ENCODE measurements at regions not wholly inside any gene's neighbourhood (a gene's known extent, or its start where the extent isn't known, plus 50 kb on each side); places are given as distances from the start of the nearest gene placed in this dataset.

GRCh38 chr10:61001731-61002122 is 57.7 kb upstream of the RHOBTB1 start:
- no peak for TF ChIP-seq CTCF (IDR thresholded peaks at IDR 0.05; ENCODE audit: unreplicated experiment)
- no peaks in the 10 kb centered on the region for H3K27me3 Mint-ChIP-seq (ENCODE audit: unreplicated experiment)
- no TSS peak for BruUV-seq (replicated peaks)
- no peak overlapping the region for H3K27ac Mint-ChIP-seq (ENCODE audit: unreplicated experiment)
- no peaks in the 10 kb centered on the region for H3K9me3 Mint-ChIP-seq (ENCODE audit: low read depth, unreplicated experiment)
- peaks cover 13% of the 10 kb centered on the region for H3K36me3 Mint-ChIP-seq (ENCODE audit: insufficient read depth, unreplicated experiment)
- peaks cover 7% of the 10 kb centered on the region for H3K4me1 Mint-ChIP-seq (ENCODE audit: low read depth, unreplicated experiment)
- intact Hi-C loops (cut with micrococcal nuclease; ENCODE audit: unreplicated experiment): no loop called here
- H3K4me3 Mint-ChIP-seq (ENCODE audit: low read depth, unreplicated experiment): peak overlapping the region; percentile 84
- CTCF ChIA-PET: interaction anchor here (1.0 kb wide), 1 partner anchor 27 kb away, joined by 3 read pairs; no protein-coding TSS in a partner anchor
- no peak for DNase-seq

- no TSS peak for BruUV-seq (replicated peaks)
These were observed 57.1 kb upstream of the RHOBTB1 start for GRCh38 chr10:61000769-61001730.

GRCh38 chr10:60998932-60999331 is 54.9 kb upstream of the RHOBTB1 start:
- Mint-ChIP-seq H3K4me3 (ENCODE audit: low read depth, unreplicated experiment) (no peak overlapping the region), H3K36me3 (ENCODE audit: insufficient read depth, unreplicated experiment) (peaks cover 13% of the 10 kb centered on the region), H3K27me3 (ENCODE audit: unreplicated experiment) (no peaks in the 10 kb centered on the region), H3K4me1 (ENCODE audit: low read depth, unreplicated experiment) (peaks cover 7% of the 10 kb centered on the region), H3K27ac (ENCODE audit: unreplicated experiment) (no peak overlapping the region), H3K9me3 (ENCODE audit: low read depth, unreplicated experiment) (no peaks in the 10 kb centered on the region)
- intact Hi-C loops (cut with micrococcal nuclease; ENCODE audit: unreplicated experiment): no loop called here
- TF ChIP-seq CTCF (IDR thresholded peaks at IDR 0.05; ENCODE audit: unreplicated experiment): no peak
- no TSS peak for BruUV-seq (replicated peaks)
- CTCF ChIA-PET: no interaction called here
- no peak for DNase-seq

More at GRCh38 chr10:61000769-61001730, 57.1 kb upstream of the RHOBTB1 start:
- H3K4me3 Mint-ChIP-seq (ENCODE audit: low read depth, unreplicated experiment): peak overlapping the region; percentile 84
- H3K27me3 Mint-ChIP-seq (ENCODE audit: unreplicated experiment): no peaks in the 10 kb centered on the region
- CTCF ChIA-PET: interaction anchor here (0.6 to 1.0 kb wide), 3 partner anchors 26 to 37 kb away, joined by 3 to 4 read pairs (median 4); no protein-coding TSS in a partner anchor
- intact Hi-C loops (cut with micrococcal nuclease; ENCODE audit: unreplicated experiment): loop anchor here (1.0 kb wide), 1 partner anchor 37 kb away; no protein-coding TSS in a partner anchor
- H3K4me1 Mint-ChIP-seq (ENCODE audit: low read depth, unreplicated experiment): peaks cover 7% of the 10 kb centered on the region
- H3K27ac Mint-ChIP-seq (ENCODE audit: unreplicated experiment): peak overlapping the region; percentile 47
- peaks cover 13% of the 10 kb centered on the region for H3K36me3 Mint-ChIP-seq (ENCODE audit: insufficient read depth, unreplicated experiment)
- no peak for TF ChIP-seq CTCF (IDR thresholded peaks at IDR 0.05; ENCODE audit: unreplicated experiment)
- peak; percentile 65 for DNase-seq
- H3K9me3 Mint-ChIP-seq (ENCODE audit: low read depth, unreplicated experiment): no peaks in the 10 kb centered on the region

GRCh38 chr10:60994128-60994527 is 50.1 kb upstream of the RHOBTB1 start:
- Mint-ChIP-seq H3K4me1 (ENCODE audit: low read depth, unreplicated experiment) (no peaks in the 10 kb centered on the region), H3K9me3 (ENCODE audit: low read depth, unreplicated experiment) (peaks cover 8% of the 10 kb centered on the region), H3K4me3 (ENCODE audit: low read depth, unreplicated experiment) (no peak overlapping the region), H3K36me3 (ENCODE audit: insufficient read depth, unreplicated experiment) (no peaks in the 10 kb centered on the region), H3K27me3 (ENCODE audit: unreplicated experiment) (no peaks in the 10 kb centered on the region), H3K27ac (ENCODE audit: unreplicated experiment) (no peak overlapping the region)
- no TSS peak for BruUV-seq (replicated peaks)
- TF ChIP-seq CTCF (IDR thresholded peaks at IDR 0.05; ENCODE audit: unreplicated experiment): no peak
- CTCF ChIA-PET: interaction anchor here (0.9 kb wide), 1 partner anchor 31 kb away, joined by 4 read pairs; no protein-coding TSS in a partner anchor
- no peak for DNase-seq
- intact Hi-C loops (cut with micrococcal nuclease; ENCODE audit: unreplicated experiment): no loop called here
